Testis (tissue), 2 donors: ENCODE measurements at regions not wholly inside any gene's neighbourhood (a gene's known extent, or its start where the extent isn't known, plus 50 kb on each side); places are given as distances from the start of the nearest gene placed in this dataset.

ENCODE experiments used
- DNase-seq: peaks from one replicate; pipeline ENCODE4 v3.0.0-alpha.2; 2019
- H3K27ac ChIP-seq, 2 donors: fragments of 200-600 bp; sonication (generic); one replicate each; pipeline ENCODE4 v1.5.1; 2019
- H3K27me3 ChIP-seq: fragments of 200-600 bp; sonication (generic); one replicate; pipeline ENCODE4 v1.5.1; 2019
- H3K36me3 ChIP-seq: fragments of 200-600 bp; sonication (generic); one replicate; pipeline ENCODE4 v1.5.1; 2017; ENCODE audit warnings: low read depth; ENCODE audit errors: missing control alignments
- H3K4me1 ChIP-seq: fragments of 200-600 bp; sonication (generic); one replicate; pipeline ENCODE4 v1.5.1; 2019
- H3K4me3 ChIP-seq, 2 donors: fragments of 200-600 bp; sonication (generic); one replicate each; pipeline ENCODE4 v1.5.1; 2017 to 2019
- H3K9me3 ChIP-seq: fragments of 200-600 bp; sonication (generic); one replicate; pipeline ENCODE4 v1.5.1; 2017
- CTCF ChIP-seq, 3 experiments: fragments of 450-650 bp in 2 of 3; fragments of 200-600 bp in 1 of 3; sonication (generic) in 1 of 3; IDR thresholded peaks; one replicate each; pipeline ENCODE4 v1.5.1; 2016 to 2019; ENCODE audit warnings: antibody characterized with exemption in 3 of 3, mild to moderate bottlenecking in 2 of 3, moderate library complexity in 1 of 3
- POLR2A ChIP-seq: fragments of 450-650 bp; IDR thresholded peaks from one replicate; pipeline ENCODE4 v1.6.1; 2017; ENCODE audit warnings: antibody characterized with exemption, mild to moderate bottlenecking, moderate library complexity
- WGBS, 2 donors: methylation state at CpG; one replicate each; pipeline ENCODE4 v1.1.5; 2018; 5-methylcytosine and 5-hydroxymethylcytosine counted together
- intact Hi-C: fragments of 100-400 bp; cut with DNase I; formaldehyde crosslinking; loops from one replicate; pipeline ENCODE4 v1.15.1; 2023; ENCODE audit warnings: low total_unique reads

GRCh38 chr12:16939871-16940306 lies 333.9 kb upstream of the LMO3 start:
- Histone ChIP-seq H3K4me3 (no peak overlapping the region), H3K4me1 (no peaks in the 10 kb centered on the region), H3K36me3 (no peaks in the 10 kb centered on the region), H3K27ac (no peak overlapping the region), H3K9me3 (no peaks in the 10 kb centered on the region), H3K27me3 (no peaks in the 10 kb centered on the region)
- intact Hi-C loops, result no loop called here
- DNase-seq, result peak; percentile 82
- 35 to 42% methylated on average over 6 of the region's 6 CpGs for WGBS, 2 donors
- TF ChIP-seq CTCF (IDR thresholded peaks at IDR 0.05) (peak; percentile 70 to 85 (median 79)), POLR2A (no peak)

DNA sequence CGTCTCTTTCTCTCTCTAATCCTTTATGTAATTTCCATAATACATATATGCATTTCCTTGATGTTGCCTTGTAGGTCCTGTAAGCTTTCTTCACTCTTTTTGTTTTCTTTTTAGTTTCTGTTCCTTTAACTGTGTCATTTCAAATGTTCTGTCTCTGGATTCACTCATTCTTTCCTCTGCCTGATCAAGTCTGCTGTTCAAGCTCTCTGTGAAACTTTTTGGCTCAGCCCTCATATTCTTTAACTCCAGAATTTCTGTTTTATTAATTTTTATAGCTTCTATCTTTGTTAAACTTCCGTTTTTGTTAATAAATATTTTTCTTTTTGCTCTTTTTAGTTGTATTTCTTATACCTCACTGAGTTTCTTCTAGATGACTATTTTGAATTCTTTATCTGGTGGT lies 321.3 kb upstream of the LMO3 start:
- Histone ChIP-seq H3K36me3 (no peaks in the 10 kb centered on the region), H3K27me3 (no peaks in the 10 kb centered on the region), H3K4me3 (no peak overlapping the region), H3K4me1 (no peaks in the 10 kb centered on the region), H3K27ac (no peak overlapping the region), H3K9me3 (no peaks in the 10 kb centered on the region)
- DNase-seq, result no peak
- 68 to 77% methylated on average over 2 of the region's 2 CpGs for WGBS, 2 donors
- intact Hi-C loops, result no loop called here
- TF ChIP-seq CTCF (IDR thresholded peaks at IDR 0.05) (no peak), POLR2A (no peak)

DNA sequence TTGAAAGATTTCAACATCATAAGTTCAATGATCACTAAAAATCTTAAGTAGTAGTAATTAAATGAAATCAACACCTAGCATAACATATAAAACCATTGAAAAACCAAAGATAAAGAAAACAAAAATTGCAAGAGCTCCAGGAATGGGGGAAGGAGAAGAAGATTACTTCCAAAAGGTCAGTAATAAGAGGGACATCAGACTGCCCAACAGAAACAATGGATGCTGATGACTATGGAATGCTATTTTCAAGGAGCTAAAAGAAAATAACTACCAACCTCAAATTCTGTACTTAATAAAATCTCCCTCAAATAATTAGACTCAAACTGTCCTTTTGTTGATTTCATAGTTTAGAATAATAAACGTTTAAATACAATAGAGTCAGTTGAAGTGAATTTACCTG lies 314.5 kb upstream of the LMO3 start:
- Histone ChIP-seq H3K4me1 (no peaks in the 10 kb centered on the region), H3K36me3 (no peaks in the 10 kb centered on the region), H3K9me3 (no peaks in the 10 kb centered on the region), H3K27me3 (no peaks in the 10 kb centered on the region), H3K27ac (no peak overlapping the region), H3K4me3 (no peak overlapping the region)
- TF ChIP-seq CTCF (IDR thresholded peaks at IDR 0.05) (no peak), POLR2A (no peak)
- intact Hi-C loops, result no loop called here
- DNase-seq, result no peak
- 65 to 75% methylated on average over 1 of the region's 1 CpG for whole genome bisulfite sequencing, 2 donors

GRCh38 chr12:16919551-16919950 lies 313.6 kb upstream of the LMO3 start:
- Histone ChIP-seq H3K4me1 (no peaks in the 10 kb centered on the region), H3K27ac (no peak overlapping the region), H3K4me3 (no peak overlapping the region), H3K27me3 (no peaks in the 10 kb centered on the region), H3K9me3 (no peaks in the 10 kb centered on the region), H3K36me3 (no peaks in the 10 kb centered on the region)
- intact Hi-C loops, result no loop called here
- DNase-seq, result no peak
- TF ChIP-seq CTCF (IDR thresholded peaks at IDR 0.05) (no peak), POLR2A (no peak)

GRCh38 chr12:16914853-16915252 lies 308.9 kb upstream of the LMO3 start:
- Histone ChIP-seq H3K27ac (no peak overlapping the region), H3K4me3 (no peak overlapping the region), H3K4me1 (no peaks in the 10 kb centered on the region), H3K36me3 (no peaks in the 10 kb centered on the region), H3K27me3 (no peaks in the 10 kb centered on the region), H3K9me3 (no peaks in the 10 kb centered on the region)
- WGBS, 2 donors, result 71 to 97% methylated on average over 1 of the region's 1 CpG
- DNase-seq, result no peak
- TF ChIP-seq CTCF (IDR thresholded peaks at IDR 0.05) (no peak), POLR2A (no peak)
- intact Hi-C loops, result no loop called here
